Tibial nerve (tissue), 4 donors: ENCODE measurements at regions not wholly inside any gene's neighbourhood (a gene's known extent, or its start where the extent isn't known, plus 50 kb on each side); places are given as distances from the start of the nearest gene placed in this dataset.

ENCODE experiments used
- DNase-seq, 2 donors: peaks; one replicate each; pipeline ENCODE4 v3.0.0-alpha.2; 2019; ENCODE audit warnings: low spot score in 2 of 2
- H3K27ac ChIP-seq, 4 donors: fragments of 200-600 bp; sonication (generic) in 3 of 4; one replicate each; pipeline ENCODE4 v1.5.1; 2017 to 2019; ENCODE audit warnings: mild to moderate bottlenecking in 1 of 4
- H3K27me3 ChIP-seq, 2 donors: fragments of 200-600 bp; sonication (generic) in 1 of 2; one replicate each; pipeline versions ENCODE4 v1.5.1 to v1.6.0; 2017 to 2019
- H3K36me3 ChIP-seq, 3 donors: fragments of 200-600 bp; sonication (generic); one replicate each; pipeline ENCODE4 v1.5.1; 2018 to 2019
- H3K4me1 ChIP-seq, 4 donors: fragments of 200-600 bp; sonication (generic) in 3 of 4; one replicate each; pipeline ENCODE4 v1.5.1; 2017 to 2019
- H3K4me3 ChIP-seq, 4 donors: fragments of 200-600 bp; sonication (generic) in 3 of 4; one replicate each; pipeline ENCODE4 v1.5.1; 2017 to 2019; ENCODE audit warnings: mild to moderate bottlenecking in 1 of 4, moderate library complexity in 1 of 4
- H3K9me3 ChIP-seq, 4 donors: fragments of 200-600 bp; sonication (generic) in 3 of 4; one replicate each; pipeline ENCODE4 v1.5.1; 2017 to 2019
- EP300 ChIP-seq, 2 donors: sonication (generic); formaldehyde crosslinking; IDR thresholded peaks; one replicate each; pipeline ENCODE4 v1.6.1; 2017; ENCODE audit warnings: antibody characterized with exemption in 2 of 2, mild to moderate bottlenecking in 1 of 2
- POLR2A ChIP-seq, 2 donors: fragments of 450-650 bp; IDR thresholded peaks; one replicate each; pipeline ENCODE4 v1.6.1; 2017; ENCODE audit warnings: antibody characterized with exemption in 2 of 2, mild to moderate bottlenecking in 2 of 2, moderate library complexity in 2 of 2
- WGBS, 2 donors: methylation state at CpG; one replicate each; pipeline ENCODE4 v1.1.5; 2018; 5-methylcytosine and 5-hydroxymethylcytosine counted together
- TF ChIP-seq, protein P1 (sequence below), 5 experiments: fragments of 200-600 bp in 3 of 5; fragments of 450-650 bp in 2 of 5; sonication (generic) in 3 of 5; IDR thresholded peaks; one replicate each; pipeline ENCODE4 v1.5.1; 2016 to 2019; ENCODE audit warnings: antibody characterized with exemption in 5 of 5, mild to moderate bottlenecking in 3 of 5, moderate library complexity in 2 of 5

- TF ChIP-seq EP300 (IDR thresholded peaks at IDR 0.05), result no peak
- no peak for TF ChIP-seq POLR2A (IDR thresholded peaks at IDR 0.05)
- TF ChIP-seq, protein P1, sequence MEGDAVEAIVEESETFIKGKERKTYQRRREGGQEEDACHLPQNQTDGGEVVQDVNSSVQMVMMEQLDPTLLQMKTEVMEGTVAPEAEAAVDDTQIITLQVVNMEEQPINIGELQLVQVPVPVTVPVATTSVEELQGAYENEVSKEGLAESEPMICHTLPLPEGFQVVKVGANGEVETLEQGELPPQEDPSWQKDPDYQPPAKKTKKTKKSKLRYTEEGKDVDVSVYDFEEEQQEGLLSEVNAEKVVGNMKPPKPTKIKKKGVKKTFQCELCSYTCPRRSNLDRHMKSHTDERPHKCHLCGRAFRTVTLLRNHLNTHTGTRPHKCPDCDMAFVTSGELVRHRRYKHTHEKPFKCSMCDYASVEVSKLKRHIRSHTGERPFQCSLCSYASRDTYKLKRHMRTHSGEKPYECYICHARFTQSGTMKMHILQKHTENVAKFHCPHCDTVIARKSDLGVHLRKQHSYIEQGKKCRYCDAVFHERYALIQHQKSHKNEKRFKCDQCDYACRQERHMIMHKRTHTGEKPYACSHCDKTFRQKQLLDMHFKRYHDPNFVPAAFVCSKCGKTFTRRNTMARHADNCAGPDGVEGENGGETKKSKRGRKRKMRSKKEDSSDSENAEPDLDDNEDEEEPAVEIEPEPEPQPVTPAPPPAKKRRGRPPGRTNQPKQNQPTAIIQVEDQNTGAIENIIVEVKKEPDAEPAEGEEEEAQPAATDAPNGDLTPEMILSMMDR (IDR thresholded peaks at IDR 0.05), result no peak
- no peak for DNase-seq
- no peaks in the 10 kb centered on the region for H3K27me3 ChIP-seq
- H3K27ac ChIP-seq, result no peak overlapping the region
- whole genome bisulfite sequencing, 2 donors, result 73 to 80% methylated on average over 7 of the region's 7 CpGs
- peaks cover 0 to 8% (median 0%) of the 10 kb centered on the region in 3 donors for H3K36me3 ChIP-seq
- H3K4me3 ChIP-seq, result no peak overlapping the region
- no peaks in the 10 kb centered on the region for H3K4me1 ChIP-seq
- H3K9me3 ChIP-seq, result peaks cover 0 to 30% (median 0%) of the 10 kb centered on the region in 4 donors
These were observed 151.6 kb downstream of the ZIC5 start for GRCh38 chr13:99819967-99820366.

GRCh38 chr13:99816321-99816720 lies 155.2 kb downstream of the ZIC5 start:
- 60 to 67% methylated on average over 2 of the region's 2 CpGs for WGBS, 2 donors
- H3K27me3 ChIP-seq, result no peaks in the 10 kb centered on the region
- no peaks in the 10 kb centered on the region for H3K9me3 ChIP-seq
- no peak overlapping the region for H3K27ac ChIP-seq
- H3K4me1 ChIP-seq, result no peaks in the 10 kb centered on the region
- no peak for DNase-seq
- no peaks in the 10 kb centered on the region for H3K36me3 ChIP-seq
- TF ChIP-seq POLR2A (IDR thresholded peaks at IDR 0.05), result no peak
- TF ChIP-seq, protein P1 (IDR thresholded peaks at IDR 0.05), result no peak
- TF ChIP-seq EP300 (IDR thresholded peaks at IDR 0.05), result no peak
- no peak overlapping the region for H3K4me3 ChIP-seq

GRCh38 chr13:99813336-99814095 lies 158.1 kb downstream of the ZIC5 start:
- no peak for DNase-seq
- Histone ChIP-seq H3K4me3 (no peak overlapping the region), H3K9me3 (no peaks in the 10 kb centered on the region), H3K4me1 (no peaks in the 10 kb centered on the region), H3K27ac (no peak overlapping the region), H3K36me3 (no peaks in the 10 kb centered on the region), H3K27me3 (no peaks in the 10 kb centered on the region)
- no peak for TF ChIP-seq POLR2A (IDR thresholded peaks at IDR 0.05)
- TF ChIP-seq, protein P1 (IDR thresholded peaks at IDR 0.05), result no peak
- 84 to 87% methylated on average over 8 of the region's 8 CpGs for WGBS, 2 donors

DNA sequence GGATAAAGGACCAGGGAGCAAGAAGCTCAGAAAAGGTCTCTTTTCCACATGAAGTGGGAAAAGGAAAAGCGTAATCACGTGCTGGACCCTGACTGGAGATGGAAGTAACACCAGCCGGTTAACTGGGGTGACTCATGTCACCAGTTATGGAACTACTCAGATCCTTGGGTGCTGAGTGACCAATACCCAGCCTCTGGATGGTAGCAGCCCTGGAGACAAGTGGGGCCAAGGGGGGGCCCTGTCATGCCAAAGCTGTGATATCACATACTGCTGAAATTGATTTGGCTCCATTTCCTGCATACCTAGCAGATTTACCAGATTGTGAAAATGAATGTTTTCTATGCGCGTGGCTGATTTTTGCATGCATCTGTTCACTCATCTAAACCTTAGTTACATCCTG lies 158.9 kb downstream of the ZIC5 start:
- Histone ChIP-seq H3K27ac (no peak overlapping the region), H3K4me1 (no peaks in the 10 kb centered on the region), H3K9me3 (no peaks in the 10 kb centered on the region), H3K36me3 (no peaks in the 10 kb centered on the region), H3K4me3 (no peak overlapping the region), H3K27me3 (no peaks in the 10 kb centered on the region)
- DNase-seq, result no peak
- WGBS, 2 donors, result 79 to 83% methylated on average over 5 of the region's 5 CpGs
- TF ChIP-seq EP300 (IDR thresholded peaks at IDR 0.05) (no peak), POLR2A (IDR thresholded peaks at IDR 0.05) (no peak)
- TF ChIP-seq, protein P1 (IDR thresholded peaks at IDR 0.05), result no peak

DNA sequence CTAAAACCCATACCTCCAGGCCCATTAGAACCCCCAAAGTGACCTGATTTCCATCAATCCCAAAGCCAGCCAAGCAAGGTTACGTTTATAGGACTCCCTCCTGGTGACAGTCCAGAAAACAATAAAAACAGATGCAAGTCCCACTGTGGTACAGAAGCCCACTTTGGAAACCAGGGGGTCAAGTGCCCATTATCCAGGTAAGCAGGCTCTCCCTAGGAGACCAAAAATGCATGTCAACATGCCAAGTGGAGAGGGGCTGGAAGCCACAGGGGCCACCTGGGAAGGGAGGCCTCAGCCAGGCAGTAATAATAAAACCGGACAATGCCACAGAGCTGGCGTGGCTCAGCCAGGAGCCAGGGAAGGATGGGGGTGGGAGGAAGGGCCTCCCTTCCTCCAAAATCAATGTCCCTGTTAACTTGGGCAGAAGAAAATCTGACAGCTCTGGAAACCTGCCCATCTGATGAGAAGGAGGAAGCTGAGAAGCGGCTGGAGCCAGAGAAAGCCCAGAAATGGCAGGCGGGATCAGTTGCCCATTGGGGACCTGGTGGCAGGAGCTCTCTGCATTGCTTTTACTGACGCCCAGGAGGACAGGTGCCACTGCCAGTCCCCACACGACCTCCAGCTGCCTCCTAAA lies 160.4 kb downstream of the ZIC5 start:
- no peaks in the 10 kb centered on the region for H3K27me3 ChIP-seq
- H3K4me1 ChIP-seq, result no peaks in the 10 kb centered on the region
- WGBS, 2 donors, result 74 to 83% methylated on average over 7 of the region's 7 CpGs
- H3K36me3 ChIP-seq, result no peaks in the 10 kb centered on the region
- no peak for DNase-seq
- TF ChIP-seq POLR2A (IDR thresholded peaks at IDR 0.05), result no peak
- TF ChIP-seq, protein P1 (IDR thresholded peaks at IDR 0.05), result no peak
- no peak for TF ChIP-seq EP300 (IDR thresholded peaks at IDR 0.05)
- no peak overlapping the region for H3K27ac ChIP-seq
- no peak overlapping the region for H3K4me3 ChIP-seq
- no peaks in the 10 kb centered on the region for H3K9me3 ChIP-seq
